HG03575 (cell line): ENCODE measurements at regions not wholly inside any gene's neighbourhood (a gene's known extent, or its start where the extent isn't known, plus 50 kb on each side); places are given as distances from the start of the nearest gene placed in this dataset.

Experiments used
- ATAC-seq: cut with Tn5 transposase; IDR thresholded peaks from one replicate; pipeline ENCODE4 v1.9.1; 2021; ENCODE audit not compliant: unreplicated experiment, insufficient number of reproducible peaks, low FRiP score; ENCODE audit errors: extremely low read depth

GRCh38 chr5:40312205-40312604 is 367.5 kb upstream of the PTGER4 start:
- no peak for ATAC-seq

GRCh38 chr5:40309851-40310250 is 369.9 kb upstream of the PTGER4 start:
- no peak for ATAC-seq

GRCh38 chr5:40308867-40309266 is 370.8 kb upstream of the PTGER4 start:
- no peak for ATAC-seq

DNA sequence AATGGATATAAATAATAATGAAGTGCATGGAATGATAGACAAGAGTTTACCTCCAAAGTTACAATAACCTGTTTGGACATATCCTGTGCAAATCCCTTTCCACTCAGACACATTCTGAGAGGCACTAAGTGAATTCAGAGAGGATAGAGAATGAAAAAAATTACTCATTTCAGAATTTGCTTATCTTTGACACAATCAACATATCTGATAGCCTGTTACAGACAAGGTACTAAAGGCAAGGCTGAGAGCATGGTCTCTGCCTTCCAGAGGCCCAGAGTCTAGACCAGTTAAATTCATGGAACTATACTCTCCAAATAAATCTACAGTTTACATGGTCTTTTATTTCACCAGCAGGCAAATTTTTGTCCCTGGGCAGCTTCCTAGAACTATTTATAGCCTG is 371.8 kb upstream of the PTGER4 start:
- ATAC-seq, result no peak

- no peak for ATAC-seq
These were observed 372.7 kb upstream of the PTGER4 start for GRCh38 chr5:40306869-40307487.

DNA sequence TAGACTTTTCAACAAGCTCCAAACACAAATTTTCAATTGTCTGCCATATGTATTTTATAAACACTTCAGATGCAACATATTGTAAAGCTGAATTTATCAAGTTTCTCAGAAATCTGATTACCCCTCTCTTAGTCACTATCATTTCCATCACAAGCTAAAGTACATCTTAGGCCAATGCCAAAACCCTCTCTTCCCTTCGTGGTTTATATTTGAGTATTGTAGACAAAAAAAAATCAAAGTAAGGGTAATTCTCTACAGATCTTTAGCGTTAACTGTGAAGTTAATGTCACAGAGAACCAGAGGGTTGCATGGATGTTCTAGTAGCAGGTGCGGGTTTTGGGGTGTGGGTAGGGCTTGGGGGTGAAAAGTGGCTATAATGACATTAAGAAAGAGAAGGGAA is 387.7 kb upstream of the PTGER4 start:
- ATAC-seq, result no peak

DNA sequence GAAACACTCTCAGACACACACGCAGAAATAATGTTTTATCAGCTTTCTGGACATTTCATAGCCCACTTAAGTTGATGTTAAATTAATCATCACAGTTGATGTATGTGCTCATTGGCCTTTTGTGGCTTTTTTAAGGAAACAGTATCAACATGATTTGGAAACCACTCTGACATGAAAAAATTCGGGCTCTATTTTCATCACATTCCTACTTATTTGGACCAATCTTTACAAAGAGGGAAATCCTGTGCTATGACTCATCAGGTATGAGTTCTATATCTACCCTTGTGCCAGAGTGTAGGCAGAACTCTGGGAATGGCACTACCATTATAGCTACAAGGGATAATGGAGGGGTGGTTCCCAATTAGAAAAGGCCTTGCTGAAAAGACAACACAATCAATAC is 388.4 kb upstream of the PTGER4 start:
- no peak for ATAC-seq

DNA sequence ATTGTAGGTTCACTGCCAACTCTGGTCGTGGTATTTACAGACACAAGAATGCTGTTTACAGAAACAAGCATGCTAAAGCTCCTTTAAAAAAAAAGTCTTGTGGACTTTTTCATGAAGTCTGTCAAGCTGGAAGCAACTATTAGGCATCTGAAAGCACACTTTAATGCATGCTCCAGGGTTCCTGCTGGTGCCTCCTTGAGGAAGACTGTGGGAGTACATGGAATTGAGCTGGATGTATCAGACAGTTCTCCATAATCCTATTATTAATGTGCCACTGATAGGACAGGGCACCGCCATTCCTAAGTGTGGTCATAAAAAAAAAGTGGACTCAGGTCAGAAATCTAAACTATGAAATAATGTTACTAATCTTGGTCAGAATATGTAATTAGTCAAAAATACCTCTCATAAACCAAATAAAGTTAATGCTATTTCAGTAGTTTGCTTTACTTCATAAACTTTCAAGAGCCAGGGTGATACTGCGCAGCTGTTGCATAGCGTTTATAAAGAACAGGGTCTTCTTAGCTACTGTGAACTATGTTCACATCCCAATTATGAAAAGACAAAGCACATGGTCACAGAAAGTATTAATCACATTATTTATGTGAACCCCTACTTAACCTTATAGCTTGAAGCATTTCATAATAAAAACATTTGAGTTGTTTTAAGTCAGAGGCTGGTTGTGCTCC is 390.8 kb upstream of the PTGER4 start:
- ATAC-seq, result no peak

DNA sequence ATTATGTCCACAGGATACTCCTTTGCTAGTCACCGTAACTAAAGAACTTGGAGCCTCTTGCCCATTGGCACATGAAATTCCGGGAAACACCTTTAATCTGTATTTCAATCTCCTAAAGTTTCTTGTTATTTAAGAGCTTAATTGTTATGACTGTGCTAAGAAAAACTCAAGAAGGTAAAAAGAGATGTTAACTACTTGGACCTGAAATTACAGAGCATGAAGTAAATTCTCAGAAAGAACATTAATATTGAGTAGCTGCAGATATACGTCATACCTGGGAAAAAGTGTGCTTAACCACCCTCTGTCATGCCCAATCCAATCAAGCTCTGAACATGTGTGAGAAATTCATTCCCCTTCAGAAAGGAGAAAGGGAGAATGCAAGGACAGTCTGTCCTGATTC is 394.9 kb upstream of the PTGER4 start:
- ATAC-seq, result no peak

- ATAC-seq, result no peak
These were observed 400.8 kb upstream of the PTGER4 start for GRCh38 chr5:40278881-40279280.

DNA sequence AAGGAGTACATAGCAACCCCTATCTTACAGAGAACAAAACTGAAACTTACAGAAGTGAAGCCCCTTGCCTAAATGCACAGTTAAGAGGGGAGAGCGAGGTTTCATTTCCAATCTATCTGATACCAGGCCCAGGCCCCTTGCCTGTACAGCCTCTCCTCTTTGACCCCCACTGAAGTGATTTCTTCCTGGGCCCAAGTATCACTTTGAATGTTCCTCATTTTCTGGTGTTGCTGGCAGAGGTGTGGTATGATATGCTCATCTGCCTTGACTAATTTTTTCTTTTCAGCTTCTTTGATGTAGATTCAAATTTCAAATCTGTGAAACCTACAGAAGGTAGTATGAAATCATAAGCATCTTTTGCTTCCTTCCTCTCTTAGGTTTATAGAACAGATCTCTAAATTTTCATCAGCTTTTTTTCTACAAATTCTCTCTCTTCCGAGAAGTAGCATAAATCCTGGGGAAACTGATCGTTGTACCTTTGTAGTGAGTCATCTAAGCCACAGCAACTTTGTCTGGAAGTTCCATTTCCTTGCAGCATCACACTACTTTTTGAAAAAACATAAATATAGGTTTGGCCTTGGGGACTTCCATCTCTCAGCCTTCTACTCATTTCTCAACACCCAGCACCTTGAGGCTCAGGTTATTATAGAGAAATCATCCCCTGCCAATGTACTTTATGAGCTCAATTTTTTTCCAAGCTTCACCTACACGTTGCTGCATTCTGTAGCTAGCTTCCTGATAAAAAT is 402.4 kb upstream of the PTGER4 start:
- no peak for ATAC-seq

GRCh38 chr5:40276426-40277102 is 403.2 kb upstream of the PTGER4 start:
- ATAC-seq, result no peak

DNA sequence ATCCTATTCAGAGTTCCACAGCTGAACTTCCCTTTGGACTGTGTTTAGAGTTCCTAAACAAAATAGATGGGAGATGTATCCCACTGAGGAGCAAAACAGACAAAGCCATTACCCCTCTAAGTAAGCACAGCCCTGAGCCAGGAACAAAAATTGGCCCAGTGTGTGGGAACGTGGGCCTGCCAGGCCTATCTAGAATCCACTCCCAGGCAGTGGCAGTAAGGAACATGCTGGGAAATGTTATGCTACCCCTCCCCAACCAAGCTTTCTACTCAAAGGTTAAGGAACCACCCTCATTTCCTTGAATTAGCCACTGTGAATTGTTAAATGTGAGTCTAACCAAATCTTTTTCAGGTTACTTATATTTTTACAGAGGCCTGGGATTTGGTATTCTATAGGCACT is 405.1 kb upstream of the PTGER4 start:
- ATAC-seq, result no peak

DNA sequence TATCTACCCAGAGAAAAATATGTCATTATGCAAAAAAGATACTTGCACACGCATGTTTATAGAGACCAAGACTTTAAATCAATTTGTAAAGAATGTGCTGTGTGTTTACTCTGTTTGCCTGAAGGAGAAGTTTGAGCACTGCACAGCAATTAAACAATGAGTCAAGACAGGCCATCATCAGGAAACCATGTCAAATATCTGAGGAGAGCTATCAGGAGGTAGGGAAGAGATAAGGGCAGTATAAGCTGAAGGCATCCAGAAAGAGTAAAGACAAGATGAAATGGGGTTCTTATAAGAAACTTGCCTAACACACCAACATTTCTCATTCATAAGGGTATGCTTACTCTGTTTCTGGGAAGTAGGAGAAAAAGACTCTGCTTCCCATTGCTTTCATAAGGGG is 405.8 kb upstream of the PTGER4 start:
- no peak for ATAC-seq

GRCh38 chr5:40271476-40271875 is 408.2 kb upstream of the PTGER4 start:
- ATAC-seq, result no peak

- no peak for ATAC-seq
These were observed 409.4 kb upstream of the PTGER4 start for GRCh38 chr5:40270274-40270845.

GRCh38 chr5:40268088-40268487 is 411.6 kb upstream of the PTGER4 start:
- ATAC-seq, result no peak

DNA sequence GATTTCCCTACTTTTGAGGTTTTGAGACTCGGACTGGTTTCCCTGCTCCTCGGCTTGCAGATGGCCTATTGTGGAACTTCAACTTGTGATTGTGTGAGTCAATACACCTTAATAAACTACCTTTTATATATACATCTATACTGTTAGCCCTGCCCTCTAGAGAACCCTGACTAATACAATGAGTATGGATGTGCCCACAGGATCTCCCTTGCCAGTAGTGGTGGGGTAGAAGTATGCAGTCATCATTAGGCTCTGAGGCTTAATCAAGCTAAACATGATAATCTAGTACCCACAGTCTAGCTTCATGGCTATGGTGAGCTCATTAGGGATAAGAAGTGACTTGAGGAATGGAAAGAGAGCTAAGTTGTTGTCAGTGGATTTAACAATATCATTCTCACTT is 412.8 kb upstream of the PTGER4 start:
- no peak for ATAC-seq

DNA sequence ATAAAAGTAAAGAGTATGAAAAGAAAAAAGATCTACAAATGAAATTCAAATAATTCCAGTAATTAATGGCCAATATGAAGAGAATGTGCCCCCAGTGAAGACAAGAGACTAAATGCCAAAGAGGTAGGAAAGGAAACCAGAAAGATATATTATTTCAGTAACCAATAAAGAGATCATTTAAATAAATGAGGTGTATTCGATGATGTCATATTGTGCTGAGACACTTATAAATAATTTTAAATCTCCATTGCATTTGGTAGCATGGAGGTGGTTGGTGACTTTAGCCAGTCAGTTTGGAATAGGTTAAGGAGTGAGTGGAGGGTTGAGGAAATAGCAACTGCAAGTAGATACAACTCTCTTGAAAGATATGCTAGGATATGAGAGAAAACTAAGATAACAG is 417.7 kb upstream of the PTGER4 start:
- ATAC-seq, result no peak

DNA sequence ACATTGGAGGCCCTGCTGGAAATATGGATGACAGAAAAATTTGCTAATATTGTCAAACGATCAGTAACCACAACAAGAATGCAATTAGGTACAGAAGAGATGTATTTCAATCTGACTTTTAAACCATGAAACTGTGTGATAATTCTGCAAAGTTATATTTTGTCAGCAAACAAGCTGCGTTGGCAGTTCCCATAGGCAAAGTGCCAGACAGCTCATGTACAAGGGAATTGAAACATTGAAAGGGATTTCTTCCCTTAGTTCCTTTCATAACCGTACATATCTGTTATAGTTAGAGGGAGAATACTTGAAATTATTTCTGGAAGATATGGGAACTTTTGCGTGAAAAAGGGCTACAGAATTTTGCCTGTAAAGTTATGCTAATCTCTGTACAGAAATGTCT is 419.4 kb upstream of the PTGER4 start:
- ATAC-seq, result no peak
